Mesendoderm (in vitro differentiated cells): ENCODE measurements at regions not wholly inside any gene's neighbourhood (a gene's known extent, or its start where the extent isn't known, plus 50 kb on each side); places are given as distances from the start of the nearest gene placed in this dataset.

Source experiments
- DNase-seq: peaks from one replicate; pipeline ENCODE4 v3.0.0; 2013
- H2AK5ac ChIP-seq: 2 replicates; pipeline ENCODE4 v1.6.1; 2013; ENCODE audit warnings: low read length, inconsistent platforms
- H2BK120ac ChIP-seq: 2 replicates; pipeline ENCODE4 v1.6.1; 2013; ENCODE audit warnings: low read depth, mild to moderate bottlenecking, low read length, moderate library complexity, mixed read lengths
- H2BK15ac ChIP-seq: replicated peaks from 2 replicates; pipeline ENCODE4 v1.6.1; 2013; ENCODE audit warnings: low read depth, mild to moderate bottlenecking, moderate library complexity
- H2BK5ac ChIP-seq: 2 replicates; pipeline ENCODE4 v1.6.1; 2013; ENCODE audit warnings: low read length, inconsistent platforms
- H3K18ac ChIP-seq: 2 replicates; pipeline ENCODE4 v1.6.1; 2013; ENCODE audit warnings: mild to moderate bottlenecking, low read length, mixed read lengths
- H3K23ac ChIP-seq: one replicate; pipeline ENCODE4 v1.6.1; 2013; ENCODE audit warnings: low read length
- H3K27ac ChIP-seq: 2 replicates; pipeline ENCODE4 v1.5.1; 2013; ENCODE audit warnings: low read depth, mild to moderate bottlenecking, inconsistent platforms, low read length, moderate library complexity
- H3K27me3 ChIP-seq: 2 replicates; pipeline ENCODE4 v1.6.1; 2013; ENCODE audit warnings: low read length, control low read depth, mild to moderate bottlenecking, inconsistent platforms; ENCODE audit not compliant: insufficient read depth, poor library complexity
- H3K36me3 ChIP-seq: 2 replicates; pipeline ENCODE4 v1.6.1; 2013; ENCODE audit warnings: low read length, inconsistent platforms; ENCODE audit not compliant: control insufficient read depth, insufficient read depth
- H3K4ac ChIP-seq: one replicate; pipeline ENCODE4 v1.6.1; 2013; ENCODE audit warnings: low read depth, mild to moderate bottlenecking, low read length, moderate library complexity
- H3K4me1 ChIP-seq: 2 replicates; pipeline ENCODE4 v1.6.1; 2013; ENCODE audit warnings: low read depth, low read length, inconsistent platforms; ENCODE audit not compliant: control insufficient read depth
- H3K4me2 ChIP-seq: 2 replicates; pipeline ENCODE4 v1.6.1; 2013; ENCODE audit warnings: low read length
- H3K4me3 ChIP-seq: 2 replicates; pipeline ENCODE4 v1.5.1; 2013; ENCODE audit warnings: mild to moderate bottlenecking, low read length
- H3K56ac ChIP-seq: one replicate; pipeline ENCODE4 v1.6.1; 2013; ENCODE audit warnings: low read length
- H3K79me1 ChIP-seq: 2 replicates; pipeline ENCODE4 v1.6.1; 2013; ENCODE audit warnings: low read length, inconsistent platforms
- H3K79me2 ChIP-seq: 2 replicates; pipeline ENCODE4 v1.6.1; 2013; ENCODE audit warnings: mild to moderate bottlenecking, low read length; ENCODE audit not compliant: control insufficient read depth, insufficient read depth
- H3K9ac ChIP-seq: 2 replicates; pipeline ENCODE4 v1.6.1; 2013; ENCODE audit warnings: low read length, inconsistent platforms
- H4K5ac ChIP-seq: one replicate; pipeline ENCODE4 v1.6.1; 2013; ENCODE audit warnings: low read length
- H4K8ac ChIP-seq: one replicate; pipeline ENCODE4 v1.6.1; 2013; ENCODE audit warnings: low read depth, mild to moderate bottlenecking, control low read depth, low read length, moderate library complexity
- WGBS: extraction: QIAGEN DNeasy Blood & Tissue Kit; methylation state at CpG from one replicate; pipeline ENCODE4 v1.1.7; 2013; ENCODE audit warnings: low lambda C conversion rate, missing lambda C conversion rate; ENCODE audit not compliant: insufficient coverage; ENCODE audit errors: extremely low coverage; 5-methylcytosine and 5-hydroxymethylcytosine counted together

GRCh38 chr2:194252127-194252526 lies 1404.9 kb upstream of the SLC39A10 start:
- no peak overlapping the region for H3K9ac ChIP-seq
- no peak overlapping the region for H2BK5ac ChIP-seq
- H4K8ac ChIP-seq: no peak overlapping the region
- no CpG with 5 or more reads among the region's 2 CpGs for WGBS
- no peak overlapping the region for H3K18ac ChIP-seq
- no peak overlapping the region for H2BK120ac ChIP-seq
- H3K4me2 ChIP-seq: no peak overlapping the region
- no peaks in the 10 kb centered on the region for H3K27me3 ChIP-seq
- H3K4me1 ChIP-seq: no peaks in the 10 kb centered on the region
- no peak overlapping the region for H3K27ac ChIP-seq
- H3K79me1 ChIP-seq: no peaks in the 10 kb centered on the region
- H3K56ac ChIP-seq: no peak overlapping the region
- no peak for DNase-seq
- no peak overlapping the region for H3K4ac ChIP-seq
- no peaks in the 10 kb centered on the region for H3K79me2 ChIP-seq
- no peak overlapping the region for H2AK5ac ChIP-seq
- no peak overlapping the region for H2BK15ac ChIP-seq
- H3K4me3 ChIP-seq: no peak overlapping the region
- H4K5ac ChIP-seq: no peak overlapping the region
- H3K23ac ChIP-seq: no peak overlapping the region
- H3K36me3 ChIP-seq: no peaks in the 10 kb centered on the region

- no peak overlapping the region for H4K5ac ChIP-seq
- H2AK5ac ChIP-seq: no peak overlapping the region
- H3K4me3 ChIP-seq: no peak overlapping the region
- no peaks in the 10 kb centered on the region for H3K79me2 ChIP-seq
- H3K4me2 ChIP-seq: no peak overlapping the region
- no peak overlapping the region for H3K27ac ChIP-seq
- no peak overlapping the region for H3K4ac ChIP-seq
- H3K27me3 ChIP-seq: no peaks in the 10 kb centered on the region
- no peaks in the 10 kb centered on the region for H3K4me1 ChIP-seq
- no peaks in the 10 kb centered on the region for H3K36me3 ChIP-seq
- H2BK15ac ChIP-seq: no peak overlapping the region
- no peak overlapping the region for H2BK5ac ChIP-seq
- no peak overlapping the region for H3K18ac ChIP-seq
- H3K79me1 ChIP-seq: no peaks in the 10 kb centered on the region
- no peak for DNase-seq
- no peak overlapping the region for H3K56ac ChIP-seq
- no CpG with 5 or more reads among the region's 3 CpGs for WGBS
- no peak overlapping the region for H3K23ac ChIP-seq
- H4K8ac ChIP-seq: no peak overlapping the region
- H2BK120ac ChIP-seq: no peak overlapping the region
- no peak overlapping the region for H3K9ac ChIP-seq
Measured at GRCh38 chr2:194232600-194232999, 1424.4 kb upstream of the SLC39A10 start.

GRCh38 chr2:194223218-194223617 lies 1433.8 kb upstream of the SLC39A10 start:
- Histone ChIP-seq H2BK15ac (no peak overlapping the region), H2BK120ac (no peak overlapping the region), H3K4me1 (no peaks in the 10 kb centered on the region), H3K4ac (no peak overlapping the region), H3K36me3 (no peaks in the 10 kb centered on the region), H2BK5ac (no peak overlapping the region), H3K79me1 (no peaks in the 10 kb centered on the region), H3K79me2 (no peaks in the 10 kb centered on the region), H3K4me2 (no peak overlapping the region), H3K9ac (no peak overlapping the region), H3K56ac (no peak overlapping the region), H4K8ac (no peak overlapping the region), H3K18ac (no peak overlapping the region), H2AK5ac (no peak overlapping the region), H3K27me3 (no peaks in the 10 kb centered on the region), H3K23ac (no peak overlapping the region), H4K5ac (no peak overlapping the region), H3K27ac (no peak overlapping the region), H3K4me3 (no peak overlapping the region)
- DNase-seq: peak; percentile 24
- WGBS: no CpG with 5 or more reads among the region's 1 CpG

- H4K5ac ChIP-seq: no peak overlapping the region
- no peak overlapping the region for H2AK5ac ChIP-seq
- no peaks in the 10 kb centered on the region for H3K79me2 ChIP-seq
- no peak for DNase-seq
- H3K4me2 ChIP-seq: no peak overlapping the region
- H3K23ac ChIP-seq: no peak overlapping the region
- no peak overlapping the region for H2BK15ac ChIP-seq
- no peaks in the 10 kb centered on the region for H3K27me3 ChIP-seq
- H3K36me3 ChIP-seq: no peaks in the 10 kb centered on the region
- no peak overlapping the region for H3K4ac ChIP-seq
- H3K4me1 ChIP-seq: no peaks in the 10 kb centered on the region
- H2BK120ac ChIP-seq: no peak overlapping the region
- no peaks in the 10 kb centered on the region for H3K79me1 ChIP-seq
- H3K56ac ChIP-seq: no peak overlapping the region
- H3K18ac ChIP-seq: no peak overlapping the region
- H4K8ac ChIP-seq: no peak overlapping the region
- H2BK5ac ChIP-seq: no peak overlapping the region
- H3K4me3 ChIP-seq: no peak overlapping the region
- H3K27ac ChIP-seq: no peak overlapping the region
- H3K9ac ChIP-seq: no peak overlapping the region
Measured at GRCh38 chr2:194214192-194214591, 1442.8 kb upstream of the SLC39A10 start.

- Histone ChIP-seq H3K27ac (no peak overlapping the region), H3K79me2 (no peaks in the 10 kb centered on the region), H3K36me3 (no peaks in the 10 kb centered on the region), H3K18ac (no peak overlapping the region), H2AK5ac (no peak overlapping the region), H3K4ac (no peak overlapping the region), H3K4me3 (no peak overlapping the region), H2BK120ac (no peak overlapping the region), H3K79me1 (no peaks in the 10 kb centered on the region), H3K4me1 (no peaks in the 10 kb centered on the region), H3K56ac (no peak overlapping the region), H4K8ac (no peak overlapping the region), H3K9ac (no peak overlapping the region), H3K27me3 (no peaks in the 10 kb centered on the region), H2BK15ac (no peak overlapping the region), H2BK5ac (no peak overlapping the region), H4K5ac (no peak overlapping the region), H3K4me2 (no peak overlapping the region), H3K23ac (no peak overlapping the region)
- no CpG with 5 or more reads among the region's 5 CpGs for WGBS
- DNase-seq: peak; percentile 12
Measured at GRCh38 chr2:194205568-194206227, 1451.3 kb upstream of the SLC39A10 start.

- no peak overlapping the region for H2AK5ac ChIP-seq
- no peak overlapping the region for H3K9ac ChIP-seq
- H3K27ac ChIP-seq: no peak overlapping the region
- H3K27me3 ChIP-seq: no peaks in the 10 kb centered on the region
- no CpG with 5 or more reads among the region's 1 CpG for WGBS
- no peak overlapping the region for H3K4me3 ChIP-seq
- H3K56ac ChIP-seq: no peak overlapping the region
- H3K36me3 ChIP-seq: no peaks in the 10 kb centered on the region
- no peak overlapping the region for H4K8ac ChIP-seq
- H3K4me1 ChIP-seq: no peaks in the 10 kb centered on the region
- no peaks in the 10 kb centered on the region for H3K79me1 ChIP-seq
- no peak overlapping the region for H2BK15ac ChIP-seq
- H2BK120ac ChIP-seq: no peak overlapping the region
- no peak overlapping the region for H4K5ac ChIP-seq
- H3K79me2 ChIP-seq: no peaks in the 10 kb centered on the region
- no peak overlapping the region for H3K18ac ChIP-seq
- no peak overlapping the region for H3K23ac ChIP-seq
- H3K4me2 ChIP-seq: no peak overlapping the region
- no peak overlapping the region for H2BK5ac ChIP-seq
- no peak overlapping the region for H3K4ac ChIP-seq
- no peak for DNase-seq
Measured at GRCh38 chr2:194203898-194204297, 1453.1 kb upstream of the SLC39A10 start.
